Osteoblast (primary cell): ENCODE measurements at regions not wholly inside any gene's neighbourhood (a gene's known extent, or its start where the extent isn't known, plus 50 kb on each side); places are given as distances from the start of the nearest gene placed in this dataset.

Experiments used
- DNase-seq: peaks from one replicate; pipeline ENCODE4 v3.0.0; 2011; ENCODE audit warnings: low spot score, mixed read lengths; ENCODE audit not compliant: insufficient read length; ENCODE audit errors: missing footprints
- H2AFZ ChIP-seq: 2 replicates; pipeline ENCODE4 v1.6.0; 2011; ENCODE audit warnings: mild to moderate bottlenecking, low read length
- H3K27ac ChIP-seq: 2 replicates; pipeline ENCODE4 v1.5.1; 2011; ENCODE audit warnings: mild to moderate bottlenecking, low read depth, low read length, moderate library complexity
- H3K27me3 ChIP-seq: 2 replicates; pipeline ENCODE4 v1.6.0; 2012; ENCODE audit warnings: mild to moderate bottlenecking, control low read depth, inconsistent platforms, low read length, moderate library complexity; ENCODE audit not compliant: insufficient read depth
- H3K36me3 ChIP-seq: 2 replicates; pipeline ENCODE4 v1.5.1; 2011; ENCODE audit warnings: mild to moderate bottlenecking, low read length, control low read depth, moderate library complexity; ENCODE audit not compliant: insufficient read depth
- H3K4me1 ChIP-seq: 2 replicates; pipeline ENCODE4 v1.5.1; 2011; ENCODE audit warnings: mild to moderate bottlenecking, low read length, control low read depth, moderate library complexity; ENCODE audit not compliant: insufficient read depth
- H3K4me2 ChIP-seq: 2 replicates; pipeline ENCODE4 v1.6.0; 2011; ENCODE audit warnings: mild to moderate bottlenecking, low read length; ENCODE audit not compliant: insufficient read depth
- H3K4me3 ChIP-seq: fragments of 200-600 bp; sonication (generic); 3 replicates; pipeline ENCODE4 v1.5.1; 2012; ENCODE audit warnings: mild to moderate bottlenecking, low read length, inconsistent platforms; ENCODE audit not compliant: insufficient read depth
- H3K79me2 ChIP-seq: 2 replicates; pipeline ENCODE4 v1.6.0; 2012; ENCODE audit warnings: mild to moderate bottlenecking, low read length, control low read depth, inconsistent platforms; ENCODE audit not compliant: insufficient read depth
- H3K9me3 ChIP-seq: 2 replicates; pipeline ENCODE4 v1.5.1; 2011; ENCODE audit warnings: low read depth, low read length, control low read depth
- H4K20me1 ChIP-seq: 2 replicates; pipeline ENCODE4 v1.6.0; 2012; ENCODE audit warnings: mild to moderate bottlenecking, low read length, control low read depth; ENCODE audit not compliant: insufficient read depth
- CTCF ChIP-seq: IDR thresholded peaks from 2 replicates; pipeline ENCODE4 v1.5.1; 2011; ENCODE audit warnings: mild to moderate bottlenecking, low read depth, low read length, moderate library complexity; ENCODE audit errors: extremely low read depth

GRCh38 chr11:34791780-34792542, 124.2 kb downstream of the APIP start:
- Histone ChIP-seq H3K4me2 (no peak overlapping the region), H3K4me3 (no peak overlapping the region), H4K20me1 (no peaks in the 10 kb centered on the region), H3K9me3 (no peaks in the 10 kb centered on the region), H3K27me3 (peaks cover 38% of the 10 kb centered on the region), H2AFZ (no peak overlapping the region), H3K79me2 (no peaks in the 10 kb centered on the region), H3K4me1 (no peaks in the 10 kb centered on the region), H3K27ac (no peak overlapping the region), H3K36me3 (no peaks in the 10 kb centered on the region)
- no peak for DNase-seq
- TF ChIP-seq CTCF, result no peak

- Histone ChIP-seq H3K4me2 (no peak overlapping the region), H4K20me1 (no peaks in the 10 kb centered on the region), H3K4me1 (no peaks in the 10 kb centered on the region), H3K36me3 (no peaks in the 10 kb centered on the region), H3K4me3 (no peak overlapping the region), H3K27ac (no peak overlapping the region), H3K27me3 (peaks cover 38% of the 10 kb centered on the region), H3K79me2 (no peaks in the 10 kb centered on the region), H2AFZ (no peak overlapping the region), H3K9me3 (no peaks in the 10 kb centered on the region)
- no peak for TF ChIP-seq CTCF
- no peak for DNase-seq
Observed at GRCh38 chr11:34790620-34791019, 125.6 kb downstream of the APIP start.

- no peak overlapping the region for H2AFZ ChIP-seq
- no peak overlapping the region for H3K4me3 ChIP-seq
- no peak for TF ChIP-seq CTCF
- no peak overlapping the region for H3K27ac ChIP-seq
- peaks cover 35% of the 10 kb centered on the region for H3K27me3 ChIP-seq
- H3K9me3 ChIP-seq, result no peaks in the 10 kb centered on the region
- no peak overlapping the region for H3K4me2 ChIP-seq
- H3K36me3 ChIP-seq, result no peaks in the 10 kb centered on the region
- H3K4me1 ChIP-seq, result no peaks in the 10 kb centered on the region
- no peak for DNase-seq
- H3K79me2 ChIP-seq, result no peaks in the 10 kb centered on the region
- no peaks in the 10 kb centered on the region for H4K20me1 ChIP-seq
Observed at GRCh38 chr11:34789196-34789834, 126.9 kb downstream of the APIP start.

GRCh38 chr11:34788642-34789041, 127.5 kb downstream of the APIP start:
- no peaks in the 10 kb centered on the region for H3K79me2 ChIP-seq
- H2AFZ ChIP-seq, result no peak overlapping the region
- no peaks in the 10 kb centered on the region for H3K9me3 ChIP-seq
- no peak overlapping the region for H3K4me3 ChIP-seq
- H3K36me3 ChIP-seq, result no peaks in the 10 kb centered on the region
- no peak for DNase-seq
- H3K4me2 ChIP-seq, result no peak overlapping the region
- no peak for TF ChIP-seq CTCF
- no peaks in the 10 kb centered on the region for H4K20me1 ChIP-seq
- no peaks in the 10 kb centered on the region for H3K4me1 ChIP-seq
- H3K27ac ChIP-seq, result no peak overlapping the region
- H3K27me3 ChIP-seq, result peaks cover 35% of the 10 kb centered on the region
